Pulmonary artery endothelial cell (primary cell): ENCODE measurements at regions not wholly inside any gene's neighbourhood (a gene's known extent, or its start where the extent isn't known, plus 50 kb on each side); places are given as distances from the start of the nearest gene placed in this dataset.

Source experiments
- DNase-seq: peaks from one replicate; pipeline ENCODE4 v3.0.0-alpha.2; 2011; ENCODE audit warnings: low read depth, low spot score

DNA sequence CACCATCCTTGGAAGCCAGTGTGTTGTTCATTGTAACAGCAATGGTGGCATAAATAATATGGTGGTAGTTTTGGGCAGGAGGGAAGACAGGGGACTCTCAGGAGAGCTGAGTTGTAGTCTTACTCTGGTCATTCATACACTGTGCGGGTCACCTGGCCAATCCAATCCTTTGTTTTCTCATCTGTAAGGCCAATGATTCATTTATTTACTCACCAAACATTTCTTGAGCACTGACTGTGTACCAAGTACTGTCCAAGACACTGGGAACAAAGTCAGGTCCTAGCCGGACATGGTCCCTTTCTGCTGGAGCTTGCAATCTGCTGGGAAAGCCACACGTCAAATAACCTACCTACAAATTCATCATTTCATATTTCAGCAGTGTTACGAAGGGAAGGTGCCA is 302.7 kb downstream of the CYP26B1 start:
- DNase-seq = no peak

DNA sequence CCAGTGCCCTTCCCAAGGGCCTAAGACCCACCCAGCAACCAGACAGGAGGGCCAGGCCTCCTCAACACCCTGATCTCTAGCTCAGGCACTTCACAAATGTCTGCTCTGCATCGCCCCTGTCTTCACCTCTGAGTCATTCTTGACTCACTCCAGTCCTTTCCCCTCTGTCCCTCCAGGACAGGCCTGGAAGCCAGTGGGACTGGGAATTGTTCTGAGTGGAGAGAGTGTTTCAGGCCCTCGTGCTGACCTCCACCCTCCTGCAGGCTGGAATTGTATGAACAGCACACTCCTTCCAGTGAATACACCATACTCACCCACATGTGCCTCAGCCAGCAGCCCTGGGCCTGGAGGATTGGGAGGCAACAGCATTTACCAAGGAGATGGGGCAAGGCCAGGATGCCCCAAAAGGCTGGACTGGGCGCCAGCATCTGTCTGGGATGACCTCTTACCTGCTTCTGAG is 304.2 kb downstream of the CYP26B1 start:
- peak; percentile 33 for DNase-seq

- DNase-seq = no peak
Observed at GRCh38 chr2:71842744-71843143, 304.9 kb downstream of the CYP26B1 start.

- DNase-seq = no peak
Observed at GRCh38 chr2:71839826-71840225, 307.8 kb downstream of the CYP26B1 start.

DNA sequence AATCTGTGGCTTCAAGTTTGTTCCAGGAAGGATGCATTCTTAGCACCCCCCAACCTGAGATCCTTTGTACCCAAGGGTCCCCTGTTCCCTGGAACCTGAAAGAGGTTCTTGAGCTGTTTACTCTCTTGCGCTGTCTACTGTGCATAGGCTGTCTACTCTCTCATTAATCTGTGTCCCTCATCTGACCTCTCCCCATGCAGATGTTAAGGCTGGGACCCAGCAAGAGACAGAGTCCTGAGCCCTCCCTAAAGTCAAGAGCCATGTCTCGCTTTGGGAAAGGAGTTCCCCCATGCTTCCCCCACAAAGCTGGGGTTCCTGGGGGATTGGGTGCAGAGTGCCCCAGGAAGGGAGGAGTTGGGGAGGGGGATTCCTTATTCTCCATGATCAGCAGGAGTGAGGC is 312.9 kb downstream of the CYP26B1 start:
- DNase-seq = no peak

DNA sequence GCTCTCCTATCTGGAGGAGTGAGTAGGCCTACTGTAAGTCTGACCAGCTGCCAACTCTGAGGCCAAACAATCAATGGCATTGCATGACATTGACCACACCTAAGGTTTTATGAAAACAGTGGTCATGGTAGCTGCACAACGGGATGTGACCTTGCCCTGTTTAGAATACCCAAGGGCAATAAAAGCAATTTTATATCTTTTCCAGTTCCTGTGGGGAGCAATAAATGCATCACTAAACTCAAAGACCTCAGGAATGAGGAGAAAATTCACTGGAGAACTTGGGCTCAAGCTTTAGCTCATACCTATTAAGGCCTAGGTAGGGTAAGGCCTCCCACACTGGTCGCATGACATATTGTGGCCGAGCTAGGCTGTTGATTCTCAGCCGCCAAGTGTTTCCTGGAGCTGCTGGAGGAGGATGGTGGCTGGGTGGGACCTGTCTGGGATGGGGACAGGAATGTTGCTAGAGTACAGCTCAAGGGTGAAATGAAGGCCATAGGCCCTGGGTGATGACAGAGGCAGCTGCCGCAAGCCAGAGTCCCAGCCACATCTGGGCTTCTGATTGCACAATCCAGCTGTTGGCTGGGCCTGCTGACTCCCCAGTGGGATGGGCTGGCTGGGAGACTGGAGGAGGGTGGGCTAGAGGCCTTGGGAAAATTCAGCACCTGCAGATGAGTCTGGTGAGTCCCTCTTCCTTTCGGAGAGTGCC is 313.7 kb downstream of the CYP26B1 start:
- DNase-seq = no peak

- DNase-seq = no peak
Observed at GRCh38 chr2:71833272-71833671, 314.4 kb downstream of the CYP26B1 start.

- no peak for DNase-seq
Observed at GRCh38 chr2:71832844-71833243, 314.8 kb downstream of the CYP26B1 start.

GRCh38 chr2:71832388-71832787 is 315.3 kb downstream of the CYP26B1 start:
- DNase-seq = no peak

DNA sequence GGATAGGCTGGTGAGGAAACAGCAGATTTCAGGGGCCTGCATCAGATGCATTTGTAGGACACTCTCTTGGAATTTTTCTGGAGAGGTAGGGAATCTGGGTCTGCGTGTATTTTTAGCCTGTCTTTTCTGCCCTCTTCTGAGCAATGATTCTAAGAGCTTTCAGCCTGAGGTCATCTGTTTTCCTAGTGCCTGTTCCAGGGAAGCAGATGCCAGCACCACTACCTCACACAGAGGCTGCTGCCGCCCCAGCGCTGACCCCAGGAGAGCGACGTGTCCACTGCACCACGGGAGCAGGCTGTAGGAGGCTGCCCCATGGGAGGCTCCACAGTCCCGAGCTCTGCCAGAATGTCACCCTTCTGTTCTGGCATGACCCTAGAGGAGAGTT is 316.5 kb downstream of the CYP26B1 start:
- DNase-seq = no peak

DNA sequence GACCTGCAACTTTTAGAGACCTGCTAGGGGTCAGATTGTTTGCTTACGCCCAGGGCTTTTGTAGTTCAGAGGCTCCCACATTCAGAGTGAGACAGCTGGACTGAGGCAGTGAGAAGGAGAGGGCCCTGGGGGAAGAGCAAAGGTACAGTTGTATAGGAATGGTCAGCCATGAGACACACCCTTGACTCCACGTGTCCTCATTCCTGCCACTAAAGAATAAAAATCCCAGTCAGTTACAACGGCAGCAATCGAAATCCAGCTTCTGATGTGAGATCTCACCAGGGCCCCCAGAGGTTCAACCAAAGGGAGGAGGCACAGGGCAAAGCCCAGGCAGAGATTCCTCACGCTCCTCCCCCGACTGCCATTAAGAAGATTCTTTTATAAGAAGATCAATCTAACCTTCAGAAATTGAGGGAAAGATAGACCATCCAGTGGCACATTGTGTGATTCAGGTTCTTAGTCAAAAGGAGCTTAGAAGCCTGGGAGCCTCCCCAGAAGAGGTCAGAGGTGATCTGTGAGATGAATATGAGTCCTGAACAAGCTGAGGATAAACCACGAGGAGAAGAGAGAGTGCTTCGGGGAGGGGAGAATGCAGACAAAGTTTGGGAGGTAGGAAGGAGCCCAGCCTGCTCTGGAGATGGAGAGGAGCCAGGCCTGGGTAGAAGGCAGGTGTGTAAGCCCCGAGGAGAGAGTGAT is 317.0 kb downstream of the CYP26B1 start:
- no peak for DNase-seq

GRCh38 chr2:71829008-71829407 is 318.7 kb downstream of the CYP26B1 start:
- no peak for DNase-seq

DNA sequence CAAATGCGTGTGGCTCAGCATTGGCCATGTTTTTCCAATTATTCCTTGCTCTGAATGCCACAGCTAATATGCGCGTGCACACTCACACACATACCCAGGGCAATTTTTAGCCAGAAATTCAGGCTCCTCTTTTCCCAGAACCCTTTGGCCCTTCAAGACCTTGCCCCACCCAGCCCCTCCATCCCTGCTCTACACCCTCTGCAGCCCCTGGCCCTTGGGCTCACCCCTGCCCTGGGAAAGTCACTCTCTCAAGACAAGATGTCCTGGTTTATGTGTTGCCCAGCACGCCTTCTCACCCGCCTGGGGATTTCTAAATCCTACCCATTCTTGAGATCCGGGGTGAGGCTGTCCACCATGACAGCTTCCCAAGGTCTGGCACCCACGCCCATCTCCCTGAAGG is 319.7 kb downstream of the CYP26B1 start:
- no peak for DNase-seq

DNA sequence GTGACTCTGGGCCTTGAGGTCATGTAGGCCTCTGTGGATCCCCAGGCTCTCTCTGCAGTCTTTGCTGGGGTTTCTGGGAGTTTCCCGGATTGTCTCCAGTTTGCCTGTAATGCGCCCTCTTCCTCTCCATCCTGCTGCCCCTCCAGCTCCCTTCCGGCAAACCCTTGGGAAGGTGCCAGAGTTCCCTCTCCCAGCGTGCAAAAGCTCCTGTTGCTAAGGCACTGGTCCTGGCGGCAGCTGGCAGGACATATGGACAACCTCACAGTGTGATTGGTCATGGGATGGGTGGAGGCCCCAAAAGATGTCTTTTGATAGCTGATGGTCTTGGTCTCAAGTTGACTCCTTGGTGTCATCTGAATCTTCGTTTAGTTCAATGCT is 320.1 kb downstream of the CYP26B1 start:
- no peak for DNase-seq

- DNase-seq = no peak
Observed at GRCh38 chr2:71826826-71827523, 320.7 kb downstream of the CYP26B1 start.

DNA sequence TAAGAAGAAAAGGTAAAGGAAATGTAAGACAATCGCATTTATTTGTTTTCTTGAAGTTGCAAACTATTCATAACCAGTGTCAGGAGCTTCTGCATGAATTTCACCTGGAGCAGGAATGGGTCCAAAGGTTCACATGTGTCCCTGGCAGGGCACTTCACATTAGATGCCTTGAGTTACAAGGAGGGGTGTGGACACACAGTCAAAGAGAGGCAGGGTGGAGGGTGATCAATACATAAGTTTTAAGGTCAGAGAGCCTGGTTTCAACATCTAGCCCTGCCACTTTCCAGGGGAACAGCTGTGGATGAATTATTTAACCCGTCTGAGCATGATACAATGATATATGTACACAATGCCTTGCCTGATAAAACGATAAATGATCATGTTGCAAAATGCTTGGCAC is 321.4 kb downstream of the CYP26B1 start:
- DNase-seq = no peak

GRCh38 chr2:71824436-71824835 is 323.2 kb downstream of the CYP26B1 start:
- DNase-seq = no peak

DNA sequence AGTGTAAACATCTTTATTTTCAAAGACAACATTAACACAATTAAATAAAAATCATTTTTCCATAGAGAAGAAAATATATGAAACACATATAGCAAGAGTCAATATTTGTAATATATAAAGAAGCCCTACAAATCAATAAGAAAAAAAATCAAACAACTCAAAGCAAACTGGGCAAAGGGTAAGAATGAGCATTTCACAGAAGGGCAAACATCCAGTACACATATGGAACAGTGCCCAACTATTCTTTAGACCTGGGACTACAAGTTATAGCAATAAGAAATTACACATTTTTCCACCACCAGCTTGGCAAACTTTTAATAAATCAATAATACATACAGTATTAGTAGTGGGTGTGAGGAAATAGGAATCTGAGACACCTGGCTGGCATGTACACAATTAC is 324.1 kb downstream of the CYP26B1 start:
- DNase-seq = no peak

DNA sequence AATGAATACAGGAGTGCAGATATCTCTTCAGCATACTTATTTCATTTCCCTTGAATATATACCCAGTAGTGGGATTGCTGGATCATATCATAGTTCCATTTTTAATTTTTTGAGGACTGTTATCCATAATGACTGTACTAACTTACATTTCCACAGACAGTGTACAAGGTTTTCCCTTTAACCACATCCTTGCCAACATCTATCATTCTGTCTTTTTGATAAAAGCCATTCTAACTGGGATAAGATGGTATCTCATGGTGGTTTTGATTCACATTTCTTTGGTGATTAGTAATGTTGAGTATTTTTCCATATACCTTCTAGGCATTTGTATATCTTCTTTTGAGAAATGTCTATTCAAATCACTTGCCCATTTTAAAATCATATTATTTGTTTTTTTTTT is 325.2 kb downstream of the CYP26B1 start:
- DNase-seq = no peak

DNA sequence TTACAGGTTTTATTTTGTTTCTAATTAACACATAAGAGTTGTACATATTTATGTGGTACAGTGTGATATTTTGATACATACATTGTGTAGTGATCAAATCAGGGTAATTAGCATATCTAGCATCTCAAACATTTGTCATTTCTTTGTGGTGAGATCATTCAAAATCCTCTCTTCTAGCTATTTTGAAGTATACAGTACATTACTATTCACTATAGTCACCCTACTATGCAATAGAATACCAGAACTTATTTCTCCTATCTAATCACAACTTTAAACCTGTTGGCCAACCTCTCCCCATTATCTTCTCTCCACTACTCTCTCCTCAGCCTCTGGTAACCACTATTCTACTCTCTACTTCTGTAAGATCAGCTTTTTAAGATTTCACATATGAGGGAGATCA is 325.8 kb downstream of the CYP26B1 start:
- no peak for DNase-seq

DNA sequence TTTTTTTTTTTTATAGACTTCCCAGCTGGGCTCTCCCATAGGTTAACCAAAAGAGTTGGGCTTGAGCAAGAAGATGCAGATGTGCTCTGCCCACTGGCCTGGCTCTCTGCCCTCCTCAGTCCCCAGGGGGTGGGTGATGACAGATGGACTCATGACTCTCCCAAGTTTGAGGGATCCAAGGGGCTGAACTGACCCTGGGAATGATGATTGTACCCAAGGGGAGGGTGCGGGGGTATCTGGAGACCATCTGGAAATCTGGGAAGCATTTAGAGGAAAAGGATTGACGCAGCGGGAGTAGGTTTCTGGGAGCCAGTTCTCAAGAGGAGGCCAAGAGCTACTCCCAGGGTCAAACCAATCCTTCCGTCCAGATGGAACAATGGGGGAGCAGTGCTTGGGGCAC is 330.8 kb downstream of the CYP26B1 start:
- DNase-seq = no peak

- DNase-seq = no peak
Observed at GRCh38 chr2:71815701-71816474, 331.8 kb downstream of the CYP26B1 start.
